Stimulated activated CD8-positive, alpha-beta memory T cell treated with anti-CD3 and anti-CD28 coated beads, Interleukin-4, amount 100 ng/mL, for 24 hours (primary cell): ENCODE measurements at regions not wholly inside any gene's neighbourhood (a gene's known extent, or its start where the extent isn't known, plus 50 kb on each side); places are given as distances from the start of the nearest gene placed in this dataset.
"Not testable (repeated sequence)": the region's sequence is repeated elsewhere in the genome, so short reads cannot be mapped to it uniquely, and the experiment has no call there.

Experiments
- DNase-seq: peaks from one replicate; pipeline ENCODE4 v3.0.0-alpha.2; 2020; ENCODE audit warnings: low read depth

DNA sequence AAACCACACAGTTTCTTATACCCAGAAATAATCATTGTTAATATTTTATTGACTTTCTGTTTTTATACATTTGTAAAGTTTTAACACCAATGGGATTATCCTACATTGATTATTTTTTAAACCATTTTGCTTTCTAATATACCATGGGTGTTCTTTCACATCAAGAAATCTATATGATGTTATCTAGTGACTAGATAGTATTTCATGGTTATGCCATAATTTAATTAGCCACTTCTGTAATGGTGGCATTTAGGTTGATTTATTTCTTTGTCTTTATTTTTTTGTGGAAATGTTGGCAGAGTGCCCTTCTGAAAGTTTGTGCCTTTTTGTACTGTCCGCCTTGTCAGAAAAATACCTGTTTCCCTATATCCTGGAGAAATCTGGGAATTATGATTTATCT lies 193.3 kb downstream of the CEP135 start:
- DNase-seq, result no peak

DNA sequence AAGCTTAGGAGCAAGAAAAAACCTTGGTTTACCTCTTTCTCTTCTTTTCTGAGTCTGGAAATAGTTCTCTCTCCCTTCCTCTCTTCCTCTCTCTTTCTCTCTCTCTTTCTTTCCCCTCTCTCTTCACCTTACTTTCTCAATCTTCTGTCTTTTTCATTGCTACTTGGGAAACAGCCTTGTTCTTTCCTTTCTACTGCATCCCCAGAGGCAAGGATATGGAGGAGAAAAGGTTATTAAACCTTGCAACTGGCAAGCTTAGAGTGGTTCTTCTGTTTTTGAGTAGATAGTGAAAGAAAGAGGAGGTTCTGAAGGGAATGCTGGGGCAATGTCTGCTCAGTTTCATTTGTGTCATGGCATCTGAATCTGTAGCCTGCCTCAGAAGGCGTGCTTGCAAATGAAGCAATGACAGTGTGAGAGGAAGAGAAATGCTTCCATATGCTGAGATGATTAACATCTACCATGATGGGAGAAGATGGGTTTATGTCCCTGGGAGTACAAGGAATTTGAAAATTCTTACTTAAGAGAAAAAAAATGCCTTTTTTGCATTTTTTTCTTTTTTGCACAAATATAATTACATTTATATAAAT lies 190.6 kb downstream of the CEP135 start:
- no peak for DNase-seq

DNA sequence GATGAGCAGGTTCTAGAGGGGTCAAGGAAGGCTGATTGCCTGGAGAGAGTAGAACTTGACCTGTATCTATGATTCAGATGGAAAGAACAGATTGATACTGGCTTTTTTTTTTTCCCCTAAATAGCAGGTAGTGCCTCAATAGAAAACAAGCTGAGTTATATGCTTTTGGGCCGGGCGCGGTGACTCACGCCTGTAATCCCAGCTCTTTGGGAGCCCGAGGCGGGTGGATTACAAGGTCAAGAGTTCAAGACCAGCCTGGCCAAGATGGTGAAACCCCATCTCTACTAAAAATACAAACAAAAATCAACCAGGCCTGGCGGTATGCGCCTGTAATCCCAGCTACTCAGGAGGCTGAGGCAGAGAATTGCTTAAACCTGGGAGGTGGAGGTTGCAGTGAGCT lies 186.1 kb downstream of the CEP135 start:
- DNase-seq, result not testable (repeated sequence)

DNA sequence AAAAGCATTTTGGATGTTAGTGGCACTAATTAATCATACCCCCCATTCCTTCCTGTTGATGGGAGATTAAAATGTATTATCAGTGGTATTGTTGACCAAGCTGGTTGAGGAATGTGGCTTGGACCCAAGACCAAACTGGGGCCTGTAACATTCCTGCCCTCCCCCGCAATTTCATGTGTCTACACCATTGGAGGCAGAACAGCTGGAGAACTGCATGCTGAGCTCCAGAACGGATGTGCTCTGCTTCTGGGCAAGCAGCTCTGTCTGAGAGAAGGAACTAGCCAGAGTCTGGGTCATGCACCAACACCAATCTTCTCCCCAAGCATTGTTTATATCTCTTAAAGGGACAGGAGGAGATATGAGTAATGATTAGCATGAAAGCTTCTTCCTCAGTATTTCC lies 185.5 kb downstream of the CEP135 start:
- DNase-seq, result no peak

DNA sequence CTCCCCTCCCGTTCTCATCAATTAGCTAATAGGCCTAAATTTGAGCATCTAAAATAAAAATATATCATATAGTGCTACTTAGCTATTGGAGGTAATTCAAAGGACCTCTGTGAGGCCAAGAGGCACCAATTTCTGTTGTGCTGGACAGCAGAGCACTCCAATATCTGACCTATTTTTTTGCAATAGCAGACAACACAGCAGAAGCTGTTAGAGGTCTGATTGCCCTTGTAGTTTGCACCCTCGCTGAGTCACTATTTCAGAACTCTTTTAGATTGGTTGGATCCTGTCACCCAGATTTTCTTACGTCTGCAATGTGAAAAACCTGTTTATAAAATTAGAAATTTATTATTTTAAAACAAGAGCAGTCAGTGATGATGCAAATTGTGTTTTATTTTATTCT lies 184.1 kb downstream of the CEP135 start:
- DNase-seq, result no peak

DNA sequence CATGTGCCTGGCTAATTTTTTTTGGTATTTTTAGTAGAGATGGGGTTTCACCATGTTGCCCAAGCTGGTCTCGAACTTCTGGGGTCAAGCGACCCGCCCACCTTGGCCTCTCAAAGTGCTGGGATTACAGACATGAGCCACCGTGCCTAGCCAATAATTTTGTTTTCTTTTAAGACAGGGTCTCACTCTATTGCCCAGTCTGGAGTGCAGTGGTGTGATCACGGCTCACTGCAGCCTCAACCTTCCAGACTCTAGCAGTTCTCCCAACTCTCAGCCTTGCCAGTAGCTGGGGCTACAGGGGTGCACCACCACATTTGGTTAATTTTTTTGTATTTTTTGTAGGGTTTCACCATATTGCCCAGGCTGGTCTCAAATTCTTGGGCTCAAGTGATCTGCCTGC lies 183.4 kb downstream of the CEP135 start:
- not testable (repeated sequence) for DNase-seq

DNA sequence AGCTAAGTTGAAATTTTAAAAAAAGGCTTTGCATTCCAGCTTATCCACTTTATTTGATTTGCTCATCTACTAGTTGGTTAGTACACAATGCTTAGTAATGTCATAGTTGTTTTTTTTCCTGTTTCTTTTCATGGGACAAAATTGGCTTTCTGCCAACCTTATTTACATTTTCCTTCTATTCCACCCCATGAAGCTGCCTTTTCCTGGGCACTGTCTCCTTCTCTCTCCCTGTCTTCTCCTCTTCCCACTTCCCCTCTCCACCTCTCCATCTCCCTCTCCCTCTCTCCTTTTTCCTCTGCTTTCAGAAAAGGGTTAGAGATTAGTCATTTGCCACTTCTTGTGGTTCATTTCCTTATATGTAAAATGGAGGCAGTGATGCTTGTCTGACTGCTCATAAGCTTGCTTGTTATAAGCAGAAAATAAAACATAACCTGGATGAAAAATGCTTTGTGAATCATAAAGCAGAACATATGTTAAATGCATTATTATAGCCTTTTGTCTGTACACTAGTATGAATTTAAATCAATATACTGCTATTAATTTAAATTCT lies 181.9 kb downstream of the CEP135 start:
- no peak for DNase-seq

DNA sequence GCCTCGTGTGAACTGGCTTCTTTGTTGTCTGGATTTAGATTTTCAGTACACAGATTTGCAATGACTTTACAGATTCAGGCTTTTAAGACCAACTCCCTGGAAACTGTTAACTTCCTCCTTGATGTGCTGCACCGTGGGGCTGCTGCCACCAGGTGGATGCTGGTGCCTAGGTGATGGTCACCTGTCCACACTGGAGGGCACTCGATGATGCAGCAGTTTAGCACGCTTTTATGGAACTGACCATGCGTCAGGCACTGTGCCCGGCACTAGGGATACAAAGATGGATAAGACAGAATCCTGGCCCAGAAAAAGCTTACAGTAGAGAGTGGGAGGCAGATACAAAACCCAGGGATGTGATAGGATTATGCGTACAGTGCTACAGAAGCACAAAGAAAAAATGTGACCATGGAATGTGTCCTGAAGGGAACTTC lies 180.7 kb downstream of the CEP135 start:
- DNase-seq, result no peak

DNA sequence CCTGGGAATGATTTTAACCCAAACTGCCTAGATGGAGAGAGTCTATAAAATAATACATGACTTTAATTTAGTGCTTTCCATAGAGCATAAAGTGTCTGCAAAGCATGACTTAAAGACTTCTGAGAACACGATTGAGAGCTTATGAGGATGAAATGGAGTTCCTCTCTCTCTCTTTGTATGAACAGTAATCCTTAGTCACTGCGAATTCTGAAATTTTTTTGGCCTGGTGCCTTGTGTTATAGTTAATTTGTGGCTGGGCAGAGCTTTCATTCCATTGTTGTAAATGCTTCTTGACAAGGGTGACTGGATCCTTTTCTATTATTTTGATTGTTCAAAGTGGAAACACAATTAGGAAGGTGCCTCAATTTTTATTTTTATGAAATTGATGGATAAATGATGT lies 179.5 kb downstream of the CEP135 start:
- no peak for DNase-seq

DNA sequence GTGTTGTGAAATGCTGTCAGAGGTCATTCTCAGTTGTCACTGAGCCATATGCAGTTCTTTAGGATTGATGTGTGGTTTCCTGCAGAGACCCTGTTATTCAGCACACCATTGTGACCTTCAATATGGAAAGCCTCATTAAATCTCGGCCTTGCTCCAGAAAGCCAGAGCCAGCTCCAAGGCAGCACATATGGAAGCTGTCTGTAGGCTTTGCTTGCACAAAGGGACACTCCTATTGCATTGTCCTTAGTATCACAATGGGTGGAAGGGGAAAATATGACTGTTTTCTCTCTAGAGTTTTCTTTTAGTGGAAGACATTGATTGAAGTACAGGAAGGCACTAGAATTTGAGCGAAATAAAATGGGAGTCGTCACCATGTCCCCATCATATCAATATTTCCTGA lies 179.0 kb downstream of the CEP135 start:
- no peak for DNase-seq

DNA sequence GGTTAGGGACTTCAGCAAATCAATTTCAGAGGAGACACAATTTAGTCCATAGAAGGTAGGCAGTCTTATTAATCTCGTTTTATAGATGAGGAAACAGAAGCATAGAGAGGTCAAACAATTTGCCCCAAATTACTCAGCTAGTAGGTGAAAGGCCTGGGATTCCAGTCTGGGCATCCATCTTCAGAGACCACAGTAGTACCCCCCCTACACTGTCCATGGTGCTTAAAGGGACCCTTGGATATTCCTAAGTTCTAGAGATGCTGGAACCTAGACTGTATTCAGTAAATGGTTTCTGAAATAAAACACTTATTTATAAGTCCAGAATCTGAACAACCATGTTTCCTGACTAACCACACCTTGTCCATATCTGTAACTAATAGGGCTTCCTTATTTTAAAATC lies 174.8 kb downstream of the CEP135 start:
- no peak for DNase-seq

DNA sequence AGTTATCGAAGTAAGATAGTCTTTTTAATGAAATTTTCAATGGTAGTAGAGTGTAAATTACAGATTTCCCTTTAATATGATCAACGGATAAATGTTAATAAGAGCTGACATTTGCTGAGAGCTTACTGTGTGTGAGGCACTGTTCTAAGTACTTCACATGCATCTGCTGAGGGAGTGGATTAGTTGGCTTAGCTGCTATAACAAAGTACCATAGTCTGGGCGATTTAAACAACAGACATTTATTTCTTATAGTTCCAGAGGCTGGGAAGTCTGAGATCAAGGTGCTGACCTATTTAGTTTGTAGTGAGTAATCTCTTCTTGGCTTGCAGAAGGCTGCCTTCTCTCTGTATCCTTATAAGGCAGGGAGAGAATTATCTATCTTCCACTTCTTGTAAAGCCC lies 174.3 kb downstream of the CEP135 start:
- no peak for DNase-seq

DNA sequence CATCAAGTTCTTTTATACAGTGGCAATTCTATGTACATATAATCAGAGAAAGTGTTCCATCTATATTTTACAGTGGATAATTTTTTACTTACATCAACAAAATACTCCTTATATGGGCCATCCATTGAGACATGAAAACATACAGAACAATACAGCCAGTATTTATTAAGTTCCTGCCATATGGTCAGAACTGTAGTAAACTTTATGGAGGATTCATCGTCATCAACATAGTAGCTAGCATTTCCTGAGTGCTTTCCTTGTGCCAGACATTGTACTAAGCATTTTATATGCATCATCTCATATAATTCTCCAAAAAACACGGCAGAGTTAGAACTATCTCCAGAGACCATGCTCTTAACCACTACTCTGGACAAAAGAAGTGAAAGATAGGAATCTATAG lies 170.1 kb downstream of the CEP135 start:
- DNase-seq, result no peak

DNA sequence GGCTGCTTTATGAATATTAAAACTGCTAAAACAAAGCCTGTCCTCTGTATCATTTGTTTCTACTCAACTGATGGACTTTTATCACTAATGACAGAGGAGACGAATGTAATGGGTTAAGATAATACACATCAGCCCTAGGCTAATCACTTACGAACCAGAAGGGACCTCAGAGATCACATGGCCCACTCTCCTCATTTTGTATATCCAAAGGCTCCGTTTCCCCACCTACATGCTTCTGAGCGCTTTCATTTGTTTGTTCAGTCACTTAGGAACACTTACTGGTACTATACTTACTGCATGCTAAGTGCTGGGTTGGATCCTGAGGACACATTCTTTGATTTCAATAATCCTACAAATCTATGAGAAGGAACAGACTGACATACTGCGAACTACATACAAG lies 169.3 kb downstream of the CEP135 start:
- DNase-seq, result no peak

DNA sequence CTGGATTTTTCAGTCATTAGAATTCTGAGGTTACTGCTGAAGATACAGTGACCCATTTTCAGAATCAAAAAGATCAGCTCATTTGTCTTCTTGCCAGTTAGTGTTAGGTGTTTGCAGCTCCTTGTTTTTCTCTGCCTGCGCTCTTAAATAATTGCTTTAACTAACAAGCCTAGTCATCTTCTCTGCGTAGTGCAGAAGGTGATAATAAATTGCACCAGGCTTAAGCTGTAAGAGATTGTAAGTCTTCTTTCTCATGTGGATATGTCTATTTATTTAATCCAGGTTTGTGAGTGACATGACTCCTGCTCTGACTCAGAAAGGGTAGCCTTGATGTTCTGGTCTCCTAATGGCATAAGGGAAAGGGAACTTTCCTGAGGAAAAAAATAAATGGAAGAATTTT lies 167.2 kb downstream of the CEP135 start:
- DNase-seq, result no peak

DNA sequence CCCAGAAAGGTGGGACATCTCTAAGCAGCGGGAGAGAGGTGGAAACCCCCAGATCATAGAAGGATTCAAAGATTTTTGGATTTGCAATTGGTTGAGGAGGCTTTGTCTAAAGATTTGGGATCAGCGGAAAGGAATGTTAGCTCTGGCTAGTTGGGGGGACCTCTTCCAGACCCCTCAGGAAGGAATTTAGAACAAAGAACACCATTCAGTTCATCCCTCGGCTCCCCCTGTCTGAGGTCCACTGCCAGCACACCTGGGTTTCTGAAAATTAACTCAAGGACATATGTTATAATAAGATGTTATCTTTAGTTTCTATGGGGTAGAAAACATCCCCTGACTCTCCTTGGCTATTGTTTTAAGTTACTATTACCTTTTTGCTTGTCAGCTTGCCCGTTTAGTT lies 163.6 kb downstream of the CEP135 start:
- DNase-seq, result no peak

DNA sequence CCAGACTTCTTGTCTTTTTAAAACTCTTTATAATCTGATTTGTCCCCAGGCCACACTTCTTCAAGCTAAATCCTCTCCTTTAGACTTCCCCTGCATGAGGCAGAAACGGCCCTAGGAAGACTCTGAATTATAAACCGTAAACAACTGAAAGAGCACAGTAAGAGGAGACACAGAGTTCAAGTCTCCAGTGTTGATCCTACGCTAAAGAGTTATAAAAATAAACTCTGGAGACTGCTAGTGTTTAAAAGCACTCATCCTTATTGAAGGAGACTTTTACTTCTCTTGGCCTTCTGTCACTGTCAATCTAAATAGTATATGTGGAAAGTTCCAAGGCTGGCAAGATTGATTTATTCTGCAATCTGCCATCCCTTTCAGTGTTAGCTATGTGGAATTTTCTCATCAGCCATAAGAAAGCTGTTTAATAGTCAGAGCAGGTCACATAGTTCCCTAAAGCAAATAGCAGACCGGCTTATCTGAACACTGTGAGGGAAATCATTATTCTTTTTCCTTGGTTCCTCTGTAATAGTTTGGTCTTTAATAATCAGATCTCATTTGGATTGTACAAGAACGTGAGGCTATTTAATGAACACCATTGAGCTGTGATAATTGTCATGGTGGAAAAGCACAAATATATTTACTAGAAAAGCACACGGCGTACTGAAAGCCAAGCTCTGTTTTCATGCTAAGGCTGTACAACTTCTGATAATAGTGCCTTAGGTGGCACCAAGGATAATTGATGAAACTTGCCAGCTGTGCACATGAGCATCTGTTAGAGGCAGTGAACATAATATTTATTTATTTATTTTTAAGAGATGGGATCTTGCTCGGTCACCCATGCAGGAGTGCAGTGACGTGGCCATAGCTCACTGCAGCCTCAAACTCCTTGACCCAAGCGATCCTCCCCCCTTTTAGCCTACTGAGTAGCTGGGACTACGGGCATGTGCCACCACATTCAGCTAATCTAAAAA lies 157.7 kb downstream of the CEP135 start:
- no peak for DNase-seq

DNA sequence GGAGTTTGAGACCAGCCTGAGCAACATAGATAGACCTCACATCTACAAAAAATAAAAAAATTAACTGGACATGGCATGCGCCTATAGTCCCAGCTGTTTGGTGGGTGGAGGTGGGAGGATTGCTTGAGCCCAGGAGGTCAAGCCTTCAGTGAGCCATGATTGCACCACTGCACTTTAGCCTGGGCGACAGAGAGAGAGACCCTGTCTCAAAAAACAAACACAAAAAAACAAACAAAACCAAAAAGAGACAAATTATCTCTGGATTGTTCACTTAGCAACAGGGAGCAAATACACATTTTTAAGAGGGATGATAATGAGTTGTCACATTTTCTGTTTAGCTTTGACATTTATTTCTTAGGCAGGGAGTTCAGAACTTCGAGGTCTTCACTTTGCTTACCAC lies 155.4 kb downstream of the CEP135 start:
- no peak for DNase-seq

DNA sequence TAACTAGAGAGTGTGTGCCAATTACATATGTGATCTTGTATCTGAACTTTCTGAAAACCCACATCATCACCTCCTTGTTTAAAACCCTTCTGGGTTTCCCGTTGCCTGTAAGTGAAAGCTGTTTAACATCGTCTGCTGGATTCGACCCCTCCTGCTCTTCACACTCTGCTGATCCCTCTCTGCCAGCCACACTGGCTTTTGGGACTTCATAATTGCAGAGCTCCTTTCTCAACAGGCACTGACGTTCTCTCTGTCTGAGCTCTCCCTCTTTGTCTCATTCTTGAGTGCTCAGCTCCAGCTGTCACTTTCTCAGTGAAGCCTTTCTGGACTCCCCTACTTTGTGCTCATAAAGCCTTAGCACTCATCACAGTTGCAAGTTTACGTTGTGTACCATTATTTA lies 153.9 kb downstream of the CEP135 start:
- no peak for DNase-seq

DNA sequence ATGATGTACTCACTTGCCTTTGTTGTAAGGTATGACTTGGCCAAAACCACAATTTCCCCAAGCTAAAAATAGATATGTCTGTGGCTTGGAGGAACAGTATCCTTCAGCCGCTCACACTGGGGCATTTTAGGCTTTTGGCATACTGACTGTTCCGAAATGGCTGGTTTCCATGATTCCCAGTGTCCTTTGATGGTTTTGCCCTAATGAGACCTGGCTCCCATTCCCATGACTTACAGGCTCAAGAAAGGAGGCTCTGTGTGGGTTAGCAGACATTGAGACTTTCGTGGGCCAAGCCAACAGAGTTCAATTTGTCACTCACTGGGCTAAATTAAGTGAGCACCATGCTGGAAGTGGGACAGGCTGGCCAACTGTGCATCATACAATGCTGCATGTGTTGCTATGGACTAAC lies 150.6 kb downstream of the CEP135 start:
- DNase-seq, result no peak

DNA sequence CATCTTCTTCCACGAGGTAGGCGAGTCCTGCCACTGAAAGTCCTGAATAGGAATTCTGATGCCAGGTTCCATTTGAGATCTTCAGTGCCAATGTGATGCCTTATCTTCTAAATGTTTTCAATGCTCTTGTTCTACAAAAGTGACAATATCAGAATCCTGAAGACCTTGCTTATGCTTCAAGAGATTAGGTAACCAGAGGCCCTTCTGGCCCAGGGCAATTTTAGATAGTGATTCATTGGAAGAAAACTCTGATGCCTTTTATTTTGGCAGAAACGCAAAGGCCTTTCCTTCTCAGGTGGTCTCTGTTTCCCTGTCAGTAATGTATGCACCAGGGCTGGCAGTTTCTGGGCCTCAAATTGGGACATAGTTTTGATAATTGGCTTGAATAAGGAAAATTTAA lies 144.8 kb downstream of the CEP135 start:
- DNase-seq, result no peak

DNA sequence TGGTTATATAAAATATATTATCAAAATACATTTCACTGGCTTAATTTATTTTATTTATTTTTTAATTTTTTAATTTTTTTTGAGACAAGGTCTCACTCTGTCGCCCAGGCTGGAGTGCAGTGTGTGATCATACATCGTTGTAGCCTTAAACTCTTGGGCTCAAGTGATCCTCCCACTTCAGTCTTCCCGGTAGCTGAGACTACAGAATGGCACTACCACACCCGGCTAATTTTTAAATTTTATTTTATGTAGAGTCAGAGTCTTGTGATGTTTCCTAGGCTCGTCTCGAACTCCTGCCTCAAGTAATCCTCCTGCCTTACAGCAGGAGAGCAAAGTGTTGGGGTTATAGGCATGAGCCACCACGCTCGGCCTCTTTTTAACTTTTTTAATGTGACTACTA lies 143.8 kb downstream of the CEP135 start:
- DNase-seq, result no peak

DNA sequence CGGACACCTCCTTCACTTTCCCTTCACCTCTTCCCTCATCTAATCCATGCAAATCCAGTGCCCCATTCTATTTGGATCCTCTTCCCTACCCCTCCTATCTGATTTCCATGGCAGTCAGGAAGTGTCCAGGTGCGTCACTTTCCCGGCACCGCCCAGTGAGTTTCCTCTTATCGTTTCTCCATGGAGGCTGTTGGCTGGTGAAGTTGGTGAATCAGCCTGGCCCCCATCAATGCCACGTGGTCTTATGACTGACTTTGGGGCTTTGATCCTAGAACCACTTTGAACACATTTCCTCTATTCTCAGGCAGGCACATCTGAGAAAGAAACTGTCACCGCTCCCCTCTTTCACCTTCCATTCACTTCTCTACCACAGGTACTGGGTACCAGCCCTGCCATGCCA lies 137.8 kb downstream of the CEP135 start:
- no peak for DNase-seq
